Esophagus squamous epithelium (tissue), 5 donors: ENCODE measurements at regions not wholly inside any gene's neighbourhood (a gene's known extent, or its start where the extent isn't known, plus 50 kb on each side); places are given as distances from the start of the nearest gene placed in this dataset.

Experiments
- DNase-seq: peaks from one replicate; lab custom pipeline; 2025; lab: John Stamatoyannopoulos, UW
- H3K27ac ChIP-seq, 4 donors: fragments of 200-600 bp; sonication (generic); one replicate each; pipeline ENCODE4 v1.5.1; 2016 to 2019; ENCODE audit warnings: mild to moderate bottlenecking in 1 of 4
- H3K27me3 ChIP-seq, 4 donors: fragments of 200-600 bp; sonication (generic); 1 replicate in 3 of 4; 2 replicates in 1 of 4; pipeline versions ENCODE4 v1.5.1 to v1.6.0; 2017 to 2021; ENCODE audit warnings: antibody characterized with exemption in 1 of 4
- H3K36me3 ChIP-seq, 3 donors: fragments of 200-600 bp; sonication (generic); one replicate each; pipeline ENCODE4 v1.5.1; 2016 to 2019
- H3K4me1 ChIP-seq, 3 donors: fragments of 200-600 bp; sonication (generic); one replicate each; pipeline ENCODE4 v1.5.1; 2017 to 2019
- H3K4me3 ChIP-seq, 4 donors: fragments of 200-600 bp; sonication (generic); 1 replicate in 3 of 4; 2 replicates in 1 of 4; pipeline ENCODE4 v1.5.1; 2016 to 2019; ENCODE audit warnings: mild to moderate bottlenecking in 2 of 4, moderate library complexity in 1 of 4
- H3K9me3 ChIP-seq, 3 donors: fragments of 200-600 bp; sonication (generic); one replicate each; pipeline ENCODE4 v1.5.1; 2016 to 2019
- CTCF ChIP-seq, 6 experiments: fragments of 450-650 bp in 4 of 6; fragments of 200-600 bp in 2 of 6; sonication (generic) in 2 of 6; IDR thresholded peaks; one replicate each; pipeline ENCODE4 v1.5.1; 2016 to 2019; ENCODE audit warnings: antibody characterized with exemption in 6 of 6, mild to moderate bottlenecking in 4 of 6, moderate library complexity in 4 of 6
- POLR2A ChIP-seq, 4 donors: fragments of 450-650 bp; IDR thresholded peaks; one replicate each; pipeline ENCODE4 v1.6.1; 2017; ENCODE audit warnings: antibody characterized with exemption in 4 of 4, mild to moderate bottlenecking in 4 of 4, moderate library complexity in 3 of 4
- WGBS, 2 donors: methylation state at CpG; one replicate each; pipeline ENCODE4 v1.1.5; 2018; 5-methylcytosine and 5-hydroxymethylcytosine counted together
- intact Hi-C: fragments of 100-400 bp; cut with DNase I; formaldehyde crosslinking; loops from one replicate; pipeline ENCODE4 v1.15.0; 2022
- donor health status: DM: yes; HTN: yes; CAD: no.

- no peak for DNase-seq
- Histone ChIP-seq H3K9me3 (peaks cover 0 to 24% (median 8%) of the 10 kb centered on the region in 3 donors), H3K36me3 (no peaks in the 10 kb centered on the region), H3K27me3 (no peaks in the 10 kb centered on the region), H3K4me3 (no peak overlapping the region), H3K27ac (no peak overlapping the region), H3K4me1 (peaks cover 0 to 11% (median 8%) of the 10 kb centered on the region in 3 donors)
- 15 to 16% methylated on average over 1 of the region's 1 CpG for WGBS, 2 donors
- intact Hi-C loops = no loop called here
- TF ChIP-seq POLR2A (IDR thresholded peaks at IDR 0.05) (no peak), CTCF (IDR thresholded peaks at IDR 0.05) (no peak)
Measured at GRCh38 chr7:17444673-17445072, 146.2 kb downstream of the AHR start.

GRCh38 chr7:17446340-17446739 is 147.9 kb downstream of the AHR start:
- no peak overlapping the region for H3K27ac ChIP-seq
- 72 to 75% methylated on average over 4 of the region's 4 CpGs for WGBS, 2 donors
- H3K9me3 ChIP-seq = peaks cover 0 to 24% (median 8%) of the 10 kb centered on the region in 3 donors
- H3K4me1 ChIP-seq = peaks cover 0 to 11% (median 8%) of the 10 kb centered on the region in 3 donors
- intact Hi-C loops = no loop called here
- DNase-seq = no peak
- H3K27me3 ChIP-seq = no peaks in the 10 kb centered on the region
- no peak overlapping the region for H3K4me3 ChIP-seq
- TF ChIP-seq CTCF (IDR thresholded peaks at IDR 0.05) (no peak), POLR2A (IDR thresholded peaks at IDR 0.05) (no peak)
- no peaks in the 10 kb centered on the region for H3K36me3 ChIP-seq

GRCh38 chr7:17447728-17448478 is 149.5 kb downstream of the AHR start:
- H3K9me3 ChIP-seq = peaks cover 0 to 24% (median 8%) of the 10 kb centered on the region in 3 donors
- H3K27ac ChIP-seq = no peak overlapping the region
- intact Hi-C loops = no loop called here
- 85 to 92% methylated on average over 1 of the region's 1 CpG for WGBS, 2 donors
- H3K4me3 ChIP-seq = no peak overlapping the region
- H3K36me3 ChIP-seq = no peaks in the 10 kb centered on the region
- DNase-seq = no peak
- H3K27me3 ChIP-seq = no peaks in the 10 kb centered on the region
- TF ChIP-seq CTCF (IDR thresholded peaks at IDR 0.05) = no peak
- TF ChIP-seq POLR2A (IDR thresholded peaks at IDR 0.05) = no peak
- H3K4me1 ChIP-seq = peaks cover 0 to 11% (median 8%) of the 10 kb centered on the region in 3 donors

- H3K4me3 ChIP-seq = no peak overlapping the region
- no peaks in the 10 kb centered on the region for H3K27me3 ChIP-seq
- peaks cover 0 to 11% (median 8%) of the 10 kb centered on the region in 3 donors for H3K4me1 ChIP-seq
- DNase-seq = no peak
- H3K36me3 ChIP-seq = no peaks in the 10 kb centered on the region
- H3K27ac ChIP-seq = no peak overlapping the region
- intact Hi-C loops = no loop called here
- H3K9me3 ChIP-seq = peaks cover 0 to 24% (median 8%) of the 10 kb centered on the region in 3 donors
- no peak for TF ChIP-seq CTCF (IDR thresholded peaks at IDR 0.05)
- TF ChIP-seq POLR2A (IDR thresholded peaks at IDR 0.05) = no peak
- WGBS, 2 donors = 58 to 71% methylated on average over 2 of the region's 2 CpGs
Measured at GRCh38 chr7:17448479-17449423, 150.3 kb downstream of the AHR start.
